ENCODE measurements at regions not wholly inside any gene's neighbourhood (a gene's known extent, or its start where the extent isn't known, plus 50 kb on each side); places are given as distances from the start of the nearest gene placed in this dataset.
"Not testable (repeated sequence)": the region's sequence is repeated elsewhere in the genome, so short reads cannot be mapped to it uniquely, and the experiment has no call there.

- no peak for DNase-seq
Observed at GRCh38 chr3:24689353-24689752, 194.7 kb upstream of the THRB start.

DNA sequence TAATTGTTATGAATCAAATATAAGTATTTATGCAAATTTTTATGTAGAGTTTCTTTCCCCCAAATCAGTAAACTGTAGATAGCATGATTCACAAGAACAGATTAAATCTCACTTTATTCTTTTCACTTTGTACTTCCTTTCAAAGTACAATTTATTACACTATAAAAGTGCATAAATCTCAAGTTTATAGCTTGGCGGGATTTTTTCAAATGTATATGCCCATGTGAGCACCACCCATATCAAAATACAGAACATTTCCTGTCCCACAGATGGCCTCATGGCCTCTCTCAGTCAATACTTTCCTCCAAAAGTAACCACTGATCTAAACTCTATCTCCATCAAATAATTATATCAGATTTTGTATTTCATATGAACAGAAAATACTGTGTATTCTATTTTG is 196.1 kb upstream of the THRB start:
- no peak for DNase-seq

- not testable (repeated sequence) for DNase-seq
Observed at GRCh38 chr3:24699078-24699477, 204.4 kb upstream of the THRB start.

DNA sequence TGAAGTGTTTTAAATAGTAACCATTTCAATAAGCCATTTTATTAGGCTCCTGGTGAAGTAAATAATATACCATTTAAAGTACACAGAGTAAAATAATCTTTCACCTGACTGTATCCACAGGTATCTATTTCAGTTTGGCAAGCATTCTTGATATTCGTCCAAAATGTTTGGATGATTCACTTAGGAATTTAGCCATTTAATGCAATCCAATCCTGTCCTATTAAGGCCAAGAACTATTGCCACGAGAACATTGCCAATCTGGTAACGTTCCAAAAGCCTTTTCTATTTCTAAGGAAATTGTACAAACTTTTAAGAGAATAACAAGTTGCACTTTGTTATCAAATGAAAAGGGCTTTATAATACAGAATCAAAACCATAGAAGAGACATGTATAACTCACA is 209.8 kb upstream of the THRB start:
- no peak for DNase-seq

- no peak for DNase-seq
Observed at GRCh38 chr3:24707936-24708335, 213.3 kb upstream of the THRB start.

GRCh38 chr3:24709956-24710355 is 215.3 kb upstream of the THRB start:
- no peak for DNase-seq

GRCh38 chr3:24713516-24713915 is 218.9 kb upstream of the THRB start:
- no peak for DNase-seq

DNA sequence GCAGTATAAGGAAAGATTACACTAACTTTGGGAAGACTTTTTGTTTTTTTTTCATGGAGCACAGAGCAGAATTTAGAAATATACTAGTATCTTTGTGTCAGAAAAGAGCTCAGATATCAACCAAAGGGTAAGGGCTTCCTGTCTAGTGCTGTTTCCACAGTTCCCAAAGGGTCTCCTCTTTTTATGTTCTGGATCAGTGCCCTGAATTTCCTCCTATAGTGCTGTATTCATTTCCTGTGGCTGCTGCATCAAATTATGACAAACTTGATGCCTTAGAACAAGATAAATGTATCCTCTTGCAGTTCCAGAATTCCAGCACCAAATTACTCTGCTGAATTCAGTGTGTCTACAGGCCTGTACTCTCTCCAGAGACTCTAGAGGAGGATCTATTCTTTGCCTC is 219.8 kb upstream of the THRB start:
- DNase-seq, result no peak

DNA sequence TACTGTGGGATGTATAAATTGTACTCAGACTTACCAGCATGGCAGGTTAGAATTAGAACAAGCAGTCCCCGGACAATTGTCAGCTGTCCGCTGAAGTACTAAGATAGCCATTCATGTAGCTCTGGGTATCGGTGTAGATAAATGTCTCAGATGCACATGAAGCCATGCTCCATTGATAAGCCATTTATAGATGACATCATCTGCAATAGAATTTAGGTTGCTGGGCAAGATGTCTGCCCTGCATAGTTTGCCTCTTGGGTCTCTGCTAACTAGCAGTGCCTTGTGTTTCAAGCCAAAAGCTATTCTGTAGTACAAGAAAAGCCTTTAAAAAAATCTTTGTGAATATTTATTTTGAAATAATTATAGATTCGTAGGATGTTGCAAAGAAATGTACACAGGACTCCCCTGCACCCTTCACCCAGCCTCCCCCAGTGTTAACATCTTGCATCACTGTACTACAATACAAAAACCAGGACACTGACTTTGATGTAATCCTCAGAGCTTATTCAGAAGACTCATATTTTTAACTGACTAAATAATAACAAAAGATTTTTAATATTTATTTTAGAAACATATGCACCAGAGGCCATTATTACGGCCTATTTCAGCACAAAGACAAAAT is 220.6 kb upstream of the THRB start:
- no peak for DNase-seq

DNA sequence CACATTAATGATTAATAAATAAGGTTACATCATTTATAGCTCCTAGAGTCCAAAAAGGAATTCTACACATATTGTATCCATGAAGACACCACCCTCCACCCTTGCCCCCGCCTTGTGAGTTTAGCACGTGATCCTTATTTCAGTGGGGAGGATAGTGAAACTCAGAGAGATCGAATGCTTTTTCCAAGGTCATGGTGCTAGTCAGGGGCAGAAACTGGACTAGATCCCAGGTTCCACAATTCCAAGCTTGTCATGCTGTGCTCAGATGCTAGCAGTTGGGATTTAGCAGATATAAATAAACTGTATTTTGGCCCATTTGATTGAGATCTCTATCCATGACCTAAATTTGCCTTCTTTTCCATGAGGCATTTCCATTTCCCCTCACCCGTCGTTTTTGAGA is 227.4 kb upstream of the THRB start:
- DNase-seq, result no peak

- DNase-seq, result no peak
Observed at GRCh38 chr3:24725514-24726255, 231.0 kb upstream of the THRB start.

GRCh38 chr3:24726423-24726822 is 231.8 kb upstream of the THRB start:
- DNase-seq, result no peak

- no peak for DNase-seq
Observed at GRCh38 chr3:24730173-24730572, 235.5 kb upstream of the THRB start.

GRCh38 chr3:24734019-24734418 is 239.4 kb upstream of the THRB start:
- no peak for DNase-seq

DNA sequence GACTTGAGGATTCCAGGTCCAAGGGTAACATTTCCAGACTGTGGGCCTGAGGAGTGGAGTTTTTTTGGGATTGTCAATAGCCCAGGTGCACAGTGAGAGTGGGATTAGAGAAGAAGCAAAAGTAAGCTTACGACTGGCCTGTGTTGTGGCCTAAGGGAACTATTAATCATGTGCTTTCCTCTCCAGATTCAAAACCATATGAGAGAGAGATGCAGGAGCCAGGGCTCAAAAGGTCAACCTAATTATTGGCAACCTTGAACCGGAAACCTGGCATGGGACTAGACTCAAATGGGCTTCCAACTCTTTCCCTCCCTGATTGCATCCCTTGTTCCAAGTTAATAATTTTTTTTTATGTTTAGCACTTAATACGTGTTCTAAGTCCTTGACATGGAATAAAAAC is 242.1 kb upstream of the THRB start:
- DNase-seq, result no peak

DNA sequence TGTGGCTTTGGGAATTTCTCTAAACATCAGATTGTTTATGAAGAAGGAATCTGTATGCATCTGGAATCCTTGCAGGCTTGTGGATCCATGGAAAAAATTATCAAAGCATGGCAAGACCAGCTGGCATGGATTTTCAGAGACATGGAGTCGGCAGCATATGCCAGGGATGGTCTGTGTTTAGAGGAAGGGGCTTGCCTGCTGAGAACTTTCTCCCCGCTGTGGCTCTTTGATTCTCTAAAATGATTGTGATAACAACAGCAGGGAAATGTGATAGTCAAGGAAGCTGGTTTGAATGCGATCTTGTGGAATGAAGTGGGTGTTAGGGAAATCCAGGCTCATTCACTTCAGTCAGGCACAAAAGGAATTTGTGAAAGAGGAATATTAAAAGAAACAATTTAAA is 245.7 kb upstream of the THRB start:
- DNase-seq, result no peak

- DNase-seq, result no peak
Observed at GRCh38 chr3:24741506-24741905, 246.9 kb upstream of the THRB start.

GRCh38 chr3:24748520-24748919 is 253.9 kb upstream of the THRB start:
- no peak for DNase-seq

DNA sequence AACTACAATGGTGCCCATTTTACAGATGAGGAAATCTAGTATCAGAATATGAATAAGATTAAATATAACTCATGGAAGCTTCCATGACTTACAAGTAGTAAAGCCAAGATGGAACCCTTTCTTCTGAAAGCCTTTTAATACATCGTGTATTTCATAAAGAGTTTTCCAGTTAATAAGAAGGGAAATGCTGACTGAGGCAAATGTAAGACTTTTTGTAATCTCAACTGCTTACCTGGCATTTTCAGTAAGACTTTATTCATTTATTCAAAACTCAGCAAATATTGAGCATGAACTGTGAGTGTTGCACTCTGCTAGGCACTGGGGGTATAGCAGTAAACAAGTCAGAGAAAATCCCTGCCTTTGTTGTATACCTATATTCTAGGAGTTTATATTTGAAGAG is 256.4 kb upstream of the THRB start:
- DNase-seq, result no peak

- no peak for DNase-seq
Observed at GRCh38 chr3:24756101-24756888, 261.6 kb upstream of the THRB start.

DNA sequence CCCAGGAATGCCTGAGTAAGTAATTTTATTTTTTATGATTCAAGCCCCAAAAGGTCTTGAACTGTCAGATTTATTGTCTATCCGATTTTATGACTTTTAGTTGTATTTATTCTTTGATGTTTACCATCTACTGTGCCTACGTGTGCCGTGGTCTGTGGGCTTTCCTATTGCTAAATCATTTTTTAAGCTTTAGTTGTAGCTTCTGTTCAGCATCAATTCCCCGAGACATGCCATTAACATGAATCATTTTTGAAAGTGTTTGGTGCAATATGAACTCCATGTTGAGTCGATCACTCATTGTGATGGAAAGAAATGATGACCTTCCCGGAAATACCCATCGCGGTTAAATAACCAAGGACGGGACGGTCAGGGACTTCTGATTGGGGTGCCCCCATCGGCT is 268.7 kb upstream of the THRB start:
- no peak for DNase-seq

DNA sequence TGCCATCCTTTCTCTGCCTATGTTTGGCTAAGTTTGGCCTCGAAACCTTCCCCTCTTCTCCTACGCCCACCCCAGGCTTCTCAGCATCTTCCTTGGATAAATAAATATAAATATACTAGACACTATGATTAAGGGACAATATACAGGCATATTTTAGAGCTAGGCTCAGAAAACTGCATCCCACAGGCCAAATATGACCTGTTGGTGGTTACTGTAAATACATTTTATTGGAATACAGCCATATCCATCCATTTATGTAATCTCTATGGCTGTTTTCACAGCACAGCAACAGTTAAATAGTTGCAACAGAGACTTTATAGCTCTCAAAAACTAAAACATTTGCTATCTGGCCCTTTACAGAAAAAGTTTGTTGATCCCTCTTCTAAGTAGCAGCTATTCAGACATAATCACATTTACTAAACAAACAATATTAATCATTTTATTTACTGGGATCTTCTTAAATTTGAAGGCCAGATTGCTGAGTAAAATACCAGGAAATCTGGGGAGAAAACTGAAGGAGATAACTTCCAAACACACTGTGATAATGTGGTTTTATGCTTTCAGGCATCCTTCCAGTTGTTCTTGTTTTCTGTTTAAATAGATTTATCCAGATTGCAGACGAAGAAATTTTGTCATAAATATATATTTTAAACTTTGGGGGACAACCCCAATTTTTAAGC is 269.7 kb upstream of the THRB start:
- no peak for DNase-seq

DNA sequence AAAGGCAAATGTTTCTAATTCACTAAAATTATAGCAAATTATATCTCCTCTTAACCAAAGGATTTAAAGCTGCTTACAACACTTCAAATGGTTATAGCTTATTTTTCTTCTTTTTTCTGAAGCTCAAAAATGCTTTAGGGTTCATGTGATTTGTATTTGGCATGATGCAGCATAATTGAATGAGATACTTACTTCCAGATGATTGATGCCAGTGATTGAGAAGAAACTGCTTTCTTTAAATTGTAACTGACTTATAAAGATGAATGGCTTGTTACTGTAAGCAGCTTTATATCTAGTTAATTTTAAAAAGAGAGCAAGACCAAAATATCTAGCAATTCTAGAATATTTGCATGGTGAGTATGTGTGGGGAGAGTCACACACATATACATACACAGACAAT is 270.7 kb upstream of the THRB start:
- DNase-seq, result no peak

GRCh38 chr3:24769918-24770317 is 275.3 kb upstream of the THRB start:
- no peak for DNase-seq

All from CD4-positive, alpha-beta T cell treated with Interleukin-4 for 1 hour (primary cell).